ENCODE measurements at regions not wholly inside any gene's neighbourhood (a gene's known extent, or its start where the extent isn't known, plus 50 kb on each side); places are given as distances from the start of the nearest gene placed in this dataset.

- TF ChIP-seq CTCF (IDR thresholded peaks at IDR 0.05), result no peak
- no peak for TF ChIP-seq POLR2AphosphoS5 (IDR thresholded peaks at IDR 0.05)
- no peak for TF ChIP-seq POLR2A (IDR thresholded peaks at IDR 0.05)
- TF ChIP-seq EP300 (IDR thresholded peaks at IDR 0.05), result no peak
These were observed 60.3 kb upstream of the HIVEP3 start for GRCh38 chr1:41978986-41979385.
